Common myeloid progenitor, CD34-positive (primary cell): ENCODE measurements at regions not wholly inside any gene's neighbourhood (a gene's known extent, or its start where the extent isn't known, plus 50 kb on each side); places are given as distances from the start of the nearest gene placed in this dataset.

Experiments
- CTCF ChIA-PET: fragments of 350-600 bp; sonication (Branson Sonifier 250); formaldehyde crosslinking; loops from one replicate; lab custom pipeline; 2021; ENCODE audit warnings: antibody characterized with exemption; lab: Charles Lee
- POLR2A ChIA-PET: fragments of 350-600 bp; sonication (Branson Sonifier 250); formaldehyde crosslinking; loops from one replicate; lab custom pipeline; 2021; ENCODE audit warnings: antibody characterized with exemption; lab: Charles Lee
- DNase-seq, 3 donors: peaks; one replicate each; pipeline versions ENCODE4 v3.0.0 to v3.0.0-alpha.2; 2013
- H3K27ac ChIP-seq, 2 experiments: 1 replicate in 1 of 2; 2 replicates in 1 of 2; pipeline ENCODE4 v1.7.0; 2013; ENCODE audit warnings: inconsistent platforms in 2 of 2, low read length in 2 of 2, mild to moderate bottlenecking in 2 of 2, low read depth in 1 of 2, moderate library complexity in 1 of 2; ENCODE audit not compliant: severe bottlenecking in 2 of 2, insufficient read depth in 1 of 2, poor library complexity in 1 of 2
- H3K27me3 ChIP-seq, 5 experiments: replicated peaks in 2 of 5; 1 replicate in 3 of 5; 2 replicates in 2 of 5; pipeline versions ENCODE4 v1.6.1 to v1.7.0; 2013; ENCODE audit warnings: low read length in 4 of 5, mild to moderate bottlenecking in 2 of 5, moderate library complexity in 2 of 5, inconsistent platforms in 1 of 5; ENCODE audit not compliant: insufficient read depth in 5 of 5, control insufficient read depth in 4 of 5
- H3K36me3 ChIP-seq, 4 experiments: 1 replicate in 2 of 4; 2 replicates in 2 of 4; pipeline versions ENCODE4 v1.6.1 to v1.7.0; 2013; ENCODE audit warnings: low read length in 3 of 4, control low read depth in 1 of 4, mild to moderate bottlenecking in 1 of 4; ENCODE audit not compliant: control insufficient read depth in 4 of 4, insufficient read depth in 4 of 4
- H3K4me1 ChIP-seq, 4 experiments: 1 replicate in 3 of 4; 2 replicates in 1 of 4; pipeline versions ENCODE4 v1.6.1 to v1.7.1; 2013; ENCODE audit warnings: low read length in 3 of 4, mild to moderate bottlenecking in 3 of 4, control low read depth in 1 of 4, inconsistent platforms in 1 of 4, moderate library complexity in 1 of 4; ENCODE audit not compliant: control insufficient read depth in 4 of 4, insufficient read depth in 4 of 4; ENCODE audit errors: control extremely low read depth in 1 of 4
- H3K4me3 ChIP-seq, 7 experiments: 1 replicate in 4 of 7; 2 replicates in 3 of 7; pipeline versions ENCODE4 v1.5.1 to v1.7.0; 2013; ENCODE audit warnings: mild to moderate bottlenecking in 7 of 7, low read length in 6 of 7, moderate library complexity in 6 of 7, inconsistent platforms in 2 of 7, low read depth in 2 of 7, control low read depth in 1 of 7; ENCODE audit not compliant: insufficient read depth in 4 of 7, control insufficient read depth in 1 of 7; ENCODE audit errors: extremely low read depth in 1 of 7
- H3K9me3 ChIP-seq, 5 experiments: 1 replicate in 4 of 5; 2 replicates in 1 of 5; pipeline versions ENCODE4 v1.6.1 to v1.7.1; 2013; ENCODE audit warnings: low read length in 4 of 5, mild to moderate bottlenecking in 2 of 5, inconsistent platforms in 1 of 5, low read depth in 1 of 5, moderate library complexity in 1 of 5; ENCODE audit not compliant: control insufficient read depth in 4 of 5, insufficient read depth in 2 of 5; ENCODE audit errors: control extremely low read depth in 1 of 5
- WGBS: methylation state at CpG from one replicate; pipeline ENCODE4 v1.1.5; 2013; ENCODE audit not compliant: insufficient coverage; 5-methylcytosine and 5-hydroxymethylcytosine counted together

DNA sequence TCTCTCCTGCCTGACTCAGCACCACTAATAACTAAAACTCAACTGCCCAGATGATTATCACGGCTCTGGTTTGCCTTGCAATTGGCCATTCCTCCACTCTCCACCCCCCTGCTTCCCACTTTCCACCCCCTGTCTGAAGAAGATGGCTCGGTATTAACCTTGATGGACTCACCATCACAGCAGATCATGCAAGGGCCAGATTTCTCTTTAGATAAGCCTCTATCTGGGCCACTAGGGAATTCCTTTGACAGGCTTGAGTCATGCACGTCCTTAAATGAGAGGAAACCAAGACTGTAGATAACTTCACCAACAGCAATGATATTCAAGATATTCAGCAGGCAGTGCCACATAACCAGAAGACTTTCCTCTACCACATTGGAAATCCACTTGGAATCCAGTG, 131.1 kb upstream of the NBEA start:
- Histone ChIP-seq H3K27me3 (no peaks in the 10 kb centered on the region), H3K27ac (no peak overlapping the region), H3K4me1 (no peaks in the 10 kb centered on the region), H3K9me3 (peaks cover 0 to 4% (median 0%) of the 10 kb centered on the region in 5 experiments), H3K36me3 (no peaks in the 10 kb centered on the region), H3K4me3 (no peak overlapping the region)
- 75% methylated on average over 3 of the region's 3 CpGs for WGBS
- POLR2A ChIA-PET = no interaction called here
- DNase-seq = no peak
- CTCF ChIA-PET = no interaction called here

DNA sequence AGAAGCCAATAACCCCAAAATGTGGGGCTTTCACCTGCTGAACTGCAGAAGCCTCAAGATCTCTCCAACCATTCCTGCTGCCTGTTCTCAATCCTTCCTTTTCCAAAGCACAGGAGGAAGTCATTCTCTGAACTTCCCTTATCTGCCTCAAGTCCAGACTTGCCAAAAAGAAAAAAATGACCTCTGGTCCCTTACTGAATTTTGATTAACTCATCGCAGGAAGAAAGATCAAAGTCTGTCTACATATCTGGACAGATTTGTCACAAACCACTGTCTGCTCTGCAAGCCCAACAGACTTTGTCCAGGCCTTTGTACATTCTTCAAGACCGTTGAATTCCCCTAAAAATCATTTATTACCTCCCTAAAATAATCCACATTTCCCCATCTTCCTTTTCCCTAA, 126.5 kb upstream of the NBEA start:
- WGBS = 94% methylated on average over 2 of the region's 2 CpGs
- Histone ChIP-seq H3K36me3 (no peaks in the 10 kb centered on the region), H3K27me3 (no peaks in the 10 kb centered on the region), H3K27ac (no peak overlapping the region), H3K9me3 (peaks cover 0 to 4% (median 0%) of the 10 kb centered on the region in 5 experiments), H3K4me1 (no peaks in the 10 kb centered on the region), H3K4me3 (no peak overlapping the region)
- POLR2A ChIA-PET = no interaction called here
- CTCF ChIA-PET = no interaction called here
- DNase-seq = no peak

DNA sequence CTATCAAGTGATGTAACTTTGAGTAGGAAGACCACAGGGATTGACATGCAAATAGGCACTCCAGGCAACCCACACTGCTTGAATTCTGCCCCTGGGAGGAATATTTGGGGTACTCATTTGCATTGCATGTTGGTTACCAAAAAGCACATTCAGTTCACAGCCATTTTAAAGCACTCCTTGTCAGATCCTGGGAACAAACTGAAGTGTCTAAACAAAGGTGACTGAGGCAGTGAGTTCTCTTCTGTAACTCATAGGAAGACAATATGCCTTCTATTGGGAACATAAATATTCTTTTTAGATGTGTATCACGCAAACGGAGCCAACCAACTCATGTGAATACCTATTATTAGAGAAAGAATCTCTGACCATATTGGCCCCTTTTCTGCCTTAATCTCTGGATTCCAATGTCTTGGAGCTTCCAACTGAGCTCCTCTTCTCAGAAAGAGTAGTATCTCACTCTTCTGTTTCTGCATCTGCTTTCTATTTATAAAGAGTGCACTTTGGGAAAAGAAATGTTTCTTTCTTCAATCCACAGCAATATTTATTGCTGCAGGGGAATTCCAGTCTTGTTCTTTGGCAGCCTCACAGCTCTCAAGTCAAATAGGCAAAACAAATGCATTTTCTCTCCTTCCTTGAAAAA, 125.7 kb upstream of the NBEA start:
- Histone ChIP-seq H3K4me3 (no peak overlapping the region), H3K9me3 (peaks cover 0 to 4% (median 0%) of the 10 kb centered on the region in 5 experiments), H3K27me3 (no peaks in the 10 kb centered on the region), H3K4me1 (no peaks in the 10 kb centered on the region), H3K36me3 (no peaks in the 10 kb centered on the region), H3K27ac (no peak overlapping the region)
- no peak for DNase-seq
- CTCF ChIA-PET = no interaction called here
- POLR2A ChIA-PET = no interaction called here
- WGBS = 70% methylated on average over 2 of the region's 2 CpGs

DNA sequence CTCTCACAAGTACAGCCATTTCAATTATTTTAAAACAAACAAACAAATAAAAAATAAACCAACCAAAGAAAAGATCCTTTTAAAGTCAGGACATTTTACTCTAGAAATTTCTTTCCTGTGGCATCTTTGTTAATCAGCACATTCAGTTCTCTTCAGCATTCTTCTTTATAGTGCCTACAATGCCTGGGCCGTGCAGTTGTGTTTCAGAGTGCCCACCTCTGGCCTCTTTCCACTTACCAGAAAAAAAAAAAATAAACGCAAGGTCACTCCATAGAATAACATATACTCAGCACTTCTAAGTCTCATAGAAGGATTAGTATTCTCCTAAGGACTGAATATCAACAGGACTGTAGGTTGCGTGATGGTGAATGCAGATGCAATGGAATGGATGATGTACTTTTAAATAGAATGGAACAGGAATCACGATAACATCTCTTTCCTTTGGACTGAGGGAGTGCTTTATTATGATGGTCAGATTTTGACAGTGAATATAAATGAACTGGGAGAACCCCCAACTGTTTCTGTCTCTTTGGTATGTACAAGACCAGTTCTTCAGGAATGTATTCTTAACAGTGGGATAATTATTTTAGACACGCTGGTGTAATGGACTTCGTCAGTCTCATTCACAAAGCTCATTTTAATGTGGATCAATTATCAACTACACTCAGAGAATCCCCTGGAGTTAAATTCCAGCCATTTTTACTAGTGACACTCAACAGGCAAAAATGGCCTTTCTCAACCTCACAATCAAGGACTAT, 125.0 kb upstream of the NBEA start:
- POLR2A ChIA-PET = no interaction called here
- WGBS = 75% methylated on average over 5 of the region's 6 CpGs
- no peak overlapping the region for H3K27ac ChIP-seq

DNA sequence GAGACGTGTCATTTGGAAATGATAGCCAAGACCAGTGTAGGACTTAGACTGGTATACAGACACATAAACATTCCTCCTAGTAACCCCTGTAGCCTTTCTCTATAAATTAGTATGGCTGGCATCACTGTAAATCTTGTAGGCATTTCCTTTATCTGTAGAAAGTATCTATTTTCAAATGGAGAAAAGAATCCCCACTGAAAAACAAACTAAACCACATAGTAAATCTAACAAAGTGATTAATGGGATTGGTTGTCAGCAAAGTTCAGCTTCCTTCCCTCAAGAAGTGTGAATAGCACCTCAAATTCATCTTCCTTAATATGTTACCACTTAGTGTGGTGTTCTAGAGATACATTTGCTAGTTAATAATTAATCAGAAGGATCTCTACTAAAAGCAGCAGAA, 119.4 kb upstream of the NBEA start:
- POLR2A ChIA-PET = no interaction called here
- WGBS = no CpG with 5 or more reads among the region's 1 CpG

More for the DNA sequence above, 125.0 kb upstream of the NBEA start:
- Histone ChIP-seq H3K4me3 (no peak overlapping the region), H3K36me3 (no peaks in the 10 kb centered on the region), H3K27me3 (no peaks in the 10 kb centered on the region), H3K9me3 (peaks cover 0 to 4% (median 0%) of the 10 kb centered on the region in 5 experiments), H3K4me1 (no peaks in the 10 kb centered on the region)
- CTCF ChIA-PET = no interaction called here
- no peak for DNase-seq

DNA sequence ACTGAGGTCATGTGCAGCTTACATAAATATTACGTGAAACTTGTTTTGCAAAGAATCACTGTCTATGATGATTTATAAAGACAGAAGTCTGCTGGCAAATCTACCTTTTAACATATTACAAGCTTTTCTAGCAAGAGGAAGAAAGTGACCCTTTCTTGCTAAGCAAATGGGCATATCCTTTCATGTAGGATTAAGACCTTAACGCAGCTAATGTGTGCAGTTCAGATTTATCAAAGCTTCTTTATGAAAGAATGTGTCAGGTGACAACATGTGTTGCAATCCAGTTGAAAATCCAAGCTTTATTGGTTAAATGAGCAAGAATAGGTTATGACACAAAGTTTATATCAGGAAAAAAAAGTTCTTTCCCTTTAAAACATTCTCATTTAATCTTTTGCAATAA, 115.6 kb upstream of the NBEA start:
- 100% methylated on average over 1 of the region's 2 CpGs for WGBS
- Histone ChIP-seq H3K36me3 (no peaks in the 10 kb centered on the region), H3K4me1 (no peaks in the 10 kb centered on the region), H3K9me3 (no peaks in the 10 kb centered on the region), H3K4me3 (no peak overlapping the region), H3K27ac (no peak overlapping the region), H3K27me3 (no peaks in the 10 kb centered on the region)
- ChIA-PET POLR2A (no interaction called here), CTCF (no interaction called here)
- no peak for DNase-seq

More for the DNA sequence above, 119.4 kb upstream of the NBEA start:
- Histone ChIP-seq H3K4me1 (no peaks in the 10 kb centered on the region), H3K27ac (no peak overlapping the region), H3K27me3 (no peaks in the 10 kb centered on the region), H3K9me3 (no peaks in the 10 kb centered on the region), H3K4me3 (no peak overlapping the region), H3K36me3 (no peaks in the 10 kb centered on the region)
- DNase-seq = no peak
- CTCF ChIA-PET = no interaction called here

DNA sequence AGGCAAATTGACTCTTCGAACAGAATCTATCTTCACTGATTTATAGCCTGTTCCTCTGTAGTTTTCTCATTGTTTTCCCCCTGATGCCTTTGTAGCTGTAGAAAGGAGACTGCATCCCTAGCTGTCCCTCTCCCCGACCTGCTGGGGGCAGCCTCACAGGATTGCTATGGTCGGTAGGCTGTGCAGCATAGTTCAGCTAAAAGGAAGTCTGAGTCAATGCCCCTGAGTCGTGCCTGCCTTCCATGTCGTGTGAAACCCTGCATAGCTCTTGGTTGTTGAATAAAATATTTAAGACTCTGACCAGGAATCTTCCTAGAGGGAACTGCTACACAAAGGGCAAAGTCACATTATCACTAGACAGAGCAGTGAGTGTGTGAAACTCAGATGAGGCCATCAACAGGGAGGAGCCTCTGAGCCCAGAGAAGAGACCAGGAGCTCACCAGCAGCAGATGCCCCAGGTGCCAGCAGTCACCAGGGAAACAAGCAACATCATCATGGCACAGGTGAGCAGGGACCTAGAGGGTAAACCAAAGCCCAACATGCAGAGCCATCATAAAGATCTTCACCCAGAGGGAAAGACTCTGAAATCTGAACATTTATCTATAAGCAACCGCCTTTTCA, 108.4 kb upstream of the NBEA start:
- Histone ChIP-seq H3K9me3 (peaks cover 0 to 6% (median 0%) of the 10 kb centered on the region in 5 experiments), H3K27me3 (no peaks in the 10 kb centered on the region), H3K36me3 (no peaks in the 10 kb centered on the region), H3K27ac (no peak overlapping the region), H3K4me1 (no peaks in the 10 kb centered on the region), H3K4me3 (no peak overlapping the region)
- no peak for DNase-seq
- 25% methylated on average over 6 of the region's 6 CpGs for WGBS
- ChIA-PET CTCF (no interaction called here), POLR2A (no interaction called here)
